ENCODE measurements at regions not wholly inside any gene's neighbourhood (a gene's known extent, or its start where the extent isn't known, plus 50 kb on each side); places are given as distances from the start of the nearest gene placed in this dataset.

- no peak overlapping the region for H3K4me3 Mint-ChIP-seq
- no peaks in the 10 kb centered on the region for H3K36me3 ChIP-seq
- no peak for DNase-seq (ENCODE audit: low spot score)
Observed at GRCh38 chr3:174775603-174776002, 83.5 kb upstream of the NAALADL2 start.

GRCh38 chr3:174776123-174776522 lies 83.0 kb upstream of the NAALADL2 start:
- Histone ChIP-seq H3K79me2 (ENCODE audit: low read depth) (no peaks in the 10 kb centered on the region), H3K9me3 (ENCODE audit: low read depth) (no peaks in the 10 kb centered on the region), H2AFZ (replicated peaks) (no peak overlapping the region), H3K4me1 (no peaks in the 10 kb centered on the region), H3K4me3 (no peak overlapping the region), H3K27me3 (no peaks in the 10 kb centered on the region), H4K20me1 (ENCODE audit: low read depth) (no peaks in the 10 kb centered on the region), H3K36me3 (no peaks in the 10 kb centered on the region), H3F3A (ENCODE audit: low read depth) (no peaks in the 10 kb centered on the region), H3K9ac (no peak overlapping the region), H3K4me2 (no peak overlapping the region), H3K27ac (no peak overlapping the region)
- Mint-ChIP-seq H3K4me3 (no peak overlapping the region), H3K36me3 (no peaks in the 10 kb centered on the region), H3K27me3 (ENCODE audit: insufficient read depth, low read depth) (no peaks in the 10 kb centered on the region), H3K27ac (no peak overlapping the region), H3K4me1 (no peaks in the 10 kb centered on the region), H3K9me3 (peaks cover 7% of the 10 kb centered on the region)
- TF ChIP-seq EZH2phosphoT487 (IDR thresholded peaks at IDR 0.05), result no peak
- TF ChIP-seq CTCF (IDR thresholded peaks at IDR 0.05), result no peak
- no peak for TF ChIP-seq EZH2 (IDR thresholded peaks at IDR 0.05)
- no peak for DNase-seq (ENCODE audit: low spot score)

More at GRCh38 chr3:174775603-174776002, 83.5 kb upstream of the NAALADL2 start:
- no peak for TF ChIP-seq EZH2 (IDR thresholded peaks at IDR 0.05)
- TF ChIP-seq EZH2phosphoT487 (IDR thresholded peaks at IDR 0.05), result no peak
- no peak for TF ChIP-seq CTCF (IDR thresholded peaks at IDR 0.05)
- Mint-ChIP-seq H3K36me3 (no peaks in the 10 kb centered on the region), H3K27me3 (ENCODE audit: insufficient read depth, low read depth) (no peaks in the 10 kb centered on the region), H3K27ac (no peak overlapping the region), H3K9me3 (peaks cover 7% of the 10 kb centered on the region), H3K4me1 (no peaks in the 10 kb centered on the region)
- no peak overlapping the region for H2AFZ ChIP-seq (replicated peaks)
- no peaks in the 10 kb centered on the region for H3K79me2 ChIP-seq (ENCODE audit: low read depth)
- no peak overlapping the region for H3K9ac ChIP-seq
- no peak overlapping the region for H3K4me2 ChIP-seq
- H3K27me3 ChIP-seq, result no peaks in the 10 kb centered on the region
- no peak overlapping the region for H3K27ac ChIP-seq
- H3F3A ChIP-seq (ENCODE audit: low read depth), result no peaks in the 10 kb centered on the region
- H3K9me3 ChIP-seq (ENCODE audit: low read depth), result no peaks in the 10 kb centered on the region
- no peaks in the 10 kb centered on the region for H3K4me1 ChIP-seq
- no peaks in the 10 kb centered on the region for H4K20me1 ChIP-seq (ENCODE audit: low read depth)
- H3K4me3 ChIP-seq, result no peak overlapping the region

- Histone ChIP-seq H3K4me2 (no peak overlapping the region), H3K27ac (no peak overlapping the region), H3K79me2 (ENCODE audit: low read depth) (no peaks in the 10 kb centered on the region), H3K4me1 (no peaks in the 10 kb centered on the region), H3K27me3 (no peaks in the 10 kb centered on the region), H2AFZ (replicated peaks) (no peak overlapping the region), H3K9me3 (ENCODE audit: low read depth) (no peaks in the 10 kb centered on the region), H3F3A (ENCODE audit: low read depth) (no peaks in the 10 kb centered on the region), H4K20me1 (ENCODE audit: low read depth) (no peaks in the 10 kb centered on the region), H3K36me3 (no peaks in the 10 kb centered on the region), H3K4me3 (no peak overlapping the region), H3K9ac (no peak overlapping the region)
- no peaks in the 10 kb centered on the region for H3K36me3 Mint-ChIP-seq
- no peak for DNase-seq (ENCODE audit: low spot score)
- H3K4me3 Mint-ChIP-seq, result no peak overlapping the region
- TF ChIP-seq CTCF (IDR thresholded peaks at IDR 0.05) (no peak), EZH2phosphoT487 (IDR thresholded peaks at IDR 0.05) (no peak), EZH2 (IDR thresholded peaks at IDR 0.05) (no peak)
- peaks cover 7% of the 10 kb centered on the region for H3K9me3 Mint-ChIP-seq
- H3K27ac Mint-ChIP-seq, result no peak overlapping the region
- no peaks in the 10 kb centered on the region for H3K4me1 Mint-ChIP-seq
- no peaks in the 10 kb centered on the region for H3K27me3 Mint-ChIP-seq (ENCODE audit: insufficient read depth, low read depth)
Observed at GRCh38 chr3:174776636-174777035, 82.5 kb upstream of the NAALADL2 start.
